Ramos (cell line): ENCODE measurements at regions not wholly inside any gene's neighbourhood (a gene's known extent, or its start where the extent isn't known, plus 50 kb on each side); places are given as distances from the start of the nearest gene placed in this dataset.
"Not testable (repeated sequence)": the region's sequence is repeated elsewhere in the genome, so short reads cannot be mapped to it uniquely, and the experiment has no call there.

Experiments
- in situ Hi-C: fragments of 300-500 bp; cut with MboI; formaldehyde crosslinking; loops from one replicate; pipeline ENCODE4 v1.14.3; 2022; ENCODE audit warnings: low sequenced_read_pairs; ENCODE audit not compliant: unreplicated experiment

DNA sequence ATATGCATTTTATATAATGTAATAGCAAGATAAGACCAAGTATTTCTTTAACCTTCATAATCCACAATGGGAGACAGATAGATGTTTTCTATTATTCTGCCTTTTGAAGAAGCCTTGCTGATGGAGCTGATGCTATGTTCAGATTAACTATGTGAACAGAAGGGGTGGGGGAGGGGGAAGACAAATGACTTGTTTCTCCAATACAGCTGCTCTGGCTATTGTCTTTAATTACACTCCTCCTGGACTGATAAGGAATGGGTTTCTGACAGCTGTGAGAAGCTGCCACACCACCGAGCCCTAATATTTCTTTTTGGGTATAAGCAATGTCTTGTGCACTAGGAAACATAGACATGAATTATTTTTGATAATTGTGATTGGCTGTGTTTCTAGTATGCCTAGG is 62.0 kb downstream of the CAVIN4 start:
- in situ Hi-C loops: no loop called here

DNA sequence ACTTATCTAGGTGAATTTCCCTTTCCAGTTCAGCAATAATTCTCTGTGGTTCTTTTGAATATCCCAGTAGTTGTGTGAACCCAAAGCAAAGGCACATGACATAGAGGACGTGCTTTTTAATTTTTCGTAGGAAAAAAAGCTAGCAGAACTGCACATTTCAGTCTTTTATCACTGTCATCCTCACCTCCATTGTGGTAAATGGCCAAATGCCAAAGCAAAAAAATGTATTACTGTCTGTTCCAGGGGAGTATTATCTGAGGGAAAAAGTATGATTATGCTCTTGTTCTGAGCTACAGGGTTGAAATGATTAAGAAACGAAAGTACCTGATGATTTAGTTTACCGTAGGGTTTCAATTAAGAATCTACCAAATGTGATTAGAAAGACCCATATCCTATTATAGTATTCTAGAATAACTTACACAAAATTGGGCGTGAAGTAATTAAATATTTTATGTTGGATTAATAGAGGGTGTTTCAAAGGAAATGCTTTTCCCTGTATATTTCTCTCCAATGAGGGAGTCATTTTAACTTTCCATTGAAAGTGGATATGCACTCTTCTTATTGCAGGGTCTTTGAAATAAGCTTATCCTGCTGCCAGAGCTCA is 62.7 kb downstream of the CAVIN4 start:
- in situ Hi-C loops: no loop called here

DNA sequence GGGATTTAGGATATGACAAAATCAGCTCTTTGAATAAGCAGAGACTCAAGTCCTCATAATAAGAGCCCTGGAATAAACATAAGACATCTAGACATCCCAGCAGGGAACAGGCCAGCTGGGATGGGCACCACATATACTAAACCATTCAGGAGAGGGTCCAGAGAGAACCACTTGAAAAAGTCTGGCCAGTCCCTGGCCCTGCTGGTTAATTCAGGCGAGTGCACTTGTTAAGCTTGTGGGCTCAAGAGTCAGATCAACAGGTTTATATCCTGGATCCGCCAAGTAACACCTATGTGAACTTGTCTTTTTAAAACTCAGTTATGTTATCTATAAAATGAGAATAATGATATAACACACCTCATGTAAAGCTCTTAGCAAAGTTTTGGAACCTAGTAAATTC is 63.3 kb downstream of the CAVIN4 start:
- in situ Hi-C loops: no loop called here

DNA sequence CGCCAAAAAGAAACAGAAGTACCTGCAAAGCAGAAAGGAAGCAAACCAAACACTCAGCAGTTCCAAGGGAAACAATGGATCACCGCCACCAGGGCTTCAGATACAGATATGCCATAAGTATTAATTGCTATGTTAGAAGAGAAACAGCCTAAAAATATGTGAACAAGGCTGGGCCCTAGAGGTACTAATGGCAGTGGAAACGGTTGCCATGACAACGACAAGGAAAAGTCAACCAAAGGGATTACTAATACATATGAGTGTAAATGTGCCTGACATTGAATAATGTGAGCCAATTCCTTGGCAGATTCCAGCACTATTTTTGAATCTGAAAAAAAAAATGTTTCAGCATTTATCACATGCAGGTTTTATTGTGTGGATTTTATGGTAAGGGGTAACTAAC is 75.0 kb downstream of the CAVIN4 start:
- in situ Hi-C loops: no loop called here

DNA sequence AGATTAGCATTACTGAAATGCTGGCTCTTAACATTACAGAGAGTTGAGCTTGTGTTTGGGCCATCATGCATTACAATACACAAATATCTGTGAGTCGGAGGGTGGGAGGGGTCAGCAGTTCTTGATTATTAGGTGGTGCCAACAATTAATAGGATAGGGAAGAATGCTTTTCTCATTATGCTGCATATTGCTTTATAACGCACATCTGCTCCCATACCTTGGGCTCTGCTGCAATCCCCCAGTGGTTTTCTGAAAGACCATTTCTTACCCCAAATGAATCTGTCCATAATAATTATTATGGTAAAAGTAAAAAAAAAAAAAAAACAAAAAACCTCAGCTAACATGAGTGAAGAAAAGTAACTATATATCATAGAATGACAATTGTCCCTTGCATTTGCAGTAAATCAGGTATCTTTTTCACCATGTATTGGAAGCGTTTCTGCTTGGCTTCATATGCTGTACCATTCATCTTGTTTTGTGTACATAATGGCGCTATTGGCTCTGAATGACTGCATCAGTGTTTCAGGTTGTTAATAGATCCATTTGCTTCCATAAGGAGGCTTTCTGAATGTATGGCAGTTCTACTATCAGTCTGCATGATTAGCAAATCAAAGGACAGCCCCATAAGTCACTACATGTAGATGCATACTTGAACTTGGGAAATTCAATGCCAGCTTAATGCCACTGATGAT is 75.9 kb downstream of the CAVIN4 start:
- in situ Hi-C loops: no loop called here

DNA sequence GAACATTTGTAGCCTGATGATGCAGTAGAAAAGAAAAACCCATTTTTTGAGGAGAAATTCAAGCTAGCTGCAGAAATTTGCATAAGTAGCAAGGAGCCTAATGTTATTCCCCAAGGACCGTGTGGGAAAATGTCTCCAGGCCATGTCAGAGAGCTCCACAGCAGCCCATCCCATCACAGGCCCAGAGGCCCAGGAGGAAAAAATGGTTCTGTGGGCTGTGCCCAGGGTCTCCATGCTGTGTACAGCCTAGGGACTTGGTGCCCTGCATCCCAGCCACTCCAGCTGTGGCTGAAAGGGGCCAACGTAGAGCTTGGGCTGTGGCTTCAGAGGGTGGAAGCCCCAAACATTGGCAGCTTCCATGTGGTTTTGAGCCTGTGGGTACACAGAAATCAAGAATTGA is 79.0 kb downstream of the CAVIN4 start:
- in situ Hi-C loops: not testable (repeated sequence)

DNA sequence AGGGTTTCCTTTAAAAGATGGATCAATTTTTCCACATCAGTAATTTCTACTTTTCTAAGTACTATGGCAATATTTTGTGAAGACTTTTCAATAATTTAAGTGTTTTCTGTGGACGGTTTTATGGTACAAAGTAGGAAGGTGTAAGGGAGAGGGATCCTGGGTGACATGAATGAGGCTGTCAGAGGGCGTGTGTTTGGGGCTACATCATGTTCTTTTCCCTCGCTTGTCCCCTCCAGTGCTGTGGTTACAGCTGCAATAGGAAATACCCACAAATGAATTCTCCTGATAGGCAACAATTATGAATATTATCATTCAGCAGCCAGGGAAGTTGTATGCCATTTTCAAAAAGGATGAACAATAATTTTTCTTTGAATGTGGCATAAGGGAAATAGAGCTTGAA is 83.8 kb downstream of the CAVIN4 start:
- in situ Hi-C loops: no loop called here

DNA sequence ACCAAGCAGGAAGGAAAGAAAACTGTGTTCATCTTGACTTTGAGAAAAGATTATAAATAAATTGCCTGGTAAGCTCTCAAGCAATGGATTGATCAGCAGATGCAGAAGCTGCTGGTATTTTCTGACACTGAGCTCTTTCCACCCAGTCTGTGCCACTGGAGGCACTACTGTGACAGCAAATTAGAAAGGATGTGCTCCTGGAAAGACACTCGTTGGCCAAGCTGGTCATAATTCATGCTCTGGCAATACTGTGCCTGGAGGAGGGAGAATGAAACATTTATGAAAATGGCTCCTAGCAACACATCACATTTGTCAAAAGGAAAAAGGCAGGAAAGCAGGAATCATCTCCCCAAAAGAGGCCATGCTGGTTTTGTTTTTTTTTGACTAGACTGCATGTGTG is 84.2 kb downstream of the CAVIN4 start:
- in situ Hi-C loops: no loop called here

DNA sequence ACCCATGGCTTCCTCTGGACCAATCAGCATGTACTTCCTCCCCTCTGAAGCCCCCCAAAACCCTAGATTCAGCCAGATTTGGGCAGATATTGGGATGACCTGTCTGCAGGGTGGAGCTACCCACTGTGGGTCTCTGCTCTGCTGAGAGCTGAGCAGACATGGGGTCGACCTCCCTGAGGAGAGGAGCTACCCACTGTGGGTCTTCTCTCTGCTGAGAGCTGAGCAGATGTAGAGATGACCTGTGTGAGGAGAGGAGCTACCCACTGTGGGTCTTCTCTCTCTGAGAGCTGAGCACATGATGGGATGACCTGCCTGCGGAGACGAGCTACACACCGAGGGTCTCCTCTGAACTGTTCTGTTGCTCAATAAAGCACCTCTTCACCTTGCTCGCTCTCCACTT is 89.6 kb downstream of the CAVIN4 start:
- in situ Hi-C loops: no loop called here

DNA sequence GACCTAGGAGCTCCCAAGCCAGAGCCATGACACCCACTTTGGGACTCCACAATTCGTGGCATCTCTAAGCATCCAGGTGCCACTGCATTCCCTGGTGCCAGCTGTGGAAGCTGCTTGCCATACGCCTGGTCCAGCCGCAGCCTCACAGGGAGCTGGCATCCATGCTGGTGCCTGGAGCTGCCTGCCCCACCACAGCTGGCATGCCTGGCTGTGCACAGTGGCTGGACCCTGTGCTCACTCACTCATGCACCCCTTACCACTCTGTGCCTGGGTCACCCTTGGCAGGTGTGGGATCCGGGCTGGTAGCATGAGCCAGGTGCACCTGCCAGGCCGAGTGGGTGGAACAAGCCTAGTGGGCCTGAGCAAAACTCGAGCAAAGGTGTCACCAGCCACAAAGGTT is 90.1 kb downstream of the CAVIN4 start:
- in situ Hi-C loops: no loop called here

DNA sequence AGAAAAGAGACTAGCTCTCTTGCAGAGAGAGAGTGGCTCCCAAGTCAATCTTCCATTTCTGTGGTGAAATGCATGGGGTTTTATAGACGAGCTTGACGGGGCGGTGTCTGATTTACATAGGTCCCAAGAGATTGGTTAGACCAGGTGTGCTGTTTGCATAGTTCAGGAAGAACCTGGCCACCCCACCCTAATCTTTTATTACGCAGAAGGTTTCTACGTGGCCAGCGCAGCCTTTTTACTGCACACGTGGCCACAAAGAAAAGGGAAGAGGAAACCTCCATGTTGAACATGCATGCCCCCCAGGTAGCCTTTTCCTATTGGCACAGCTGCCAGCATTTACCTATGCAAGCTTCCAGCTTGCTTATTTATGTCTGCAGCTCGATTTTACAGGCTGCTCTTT is 92.1 kb downstream of the CAVIN4 start:
- in situ Hi-C loops: no loop called here

DNA sequence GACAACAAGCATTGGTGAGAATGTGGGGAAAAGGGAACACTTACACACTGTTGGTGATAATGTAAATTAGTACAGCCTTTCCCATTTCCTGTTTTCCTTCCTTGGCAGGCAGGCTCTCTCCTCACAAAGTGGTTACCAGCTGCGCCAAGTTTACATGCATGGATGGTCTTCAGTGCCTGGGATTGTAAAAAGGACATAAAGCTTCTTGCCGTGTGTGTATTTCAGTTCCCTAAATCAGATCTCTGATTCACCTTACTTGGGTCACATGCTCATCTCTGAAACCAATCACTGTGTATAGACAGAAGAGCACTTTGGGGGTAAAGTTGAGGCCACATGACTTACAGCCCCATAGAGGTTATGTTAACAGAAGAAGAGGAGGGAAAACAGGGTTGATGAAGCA is 92.8 kb downstream of the CAVIN4 start:
- in situ Hi-C loops: no loop called here

DNA sequence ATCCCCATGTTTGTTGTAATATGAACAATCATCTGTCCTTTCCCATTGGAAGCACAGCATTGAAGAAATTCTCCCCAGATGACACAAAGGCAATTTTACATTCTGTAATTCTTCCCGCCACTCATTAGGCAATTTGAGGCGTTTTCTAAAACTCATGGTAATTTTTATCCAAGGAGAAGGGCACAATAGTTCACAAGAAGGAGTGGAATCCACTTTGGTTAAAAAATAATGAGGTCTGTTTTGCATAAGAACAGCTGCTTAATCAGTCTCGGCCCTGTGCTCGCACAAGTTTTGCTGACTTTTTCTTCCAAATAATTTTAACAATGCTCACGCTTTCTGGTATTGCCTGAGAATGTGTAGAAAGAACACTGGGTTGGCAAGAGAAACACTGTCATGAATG is 94.0 kb downstream of the CAVIN4 start:
- in situ Hi-C loops: no loop called here

DNA sequence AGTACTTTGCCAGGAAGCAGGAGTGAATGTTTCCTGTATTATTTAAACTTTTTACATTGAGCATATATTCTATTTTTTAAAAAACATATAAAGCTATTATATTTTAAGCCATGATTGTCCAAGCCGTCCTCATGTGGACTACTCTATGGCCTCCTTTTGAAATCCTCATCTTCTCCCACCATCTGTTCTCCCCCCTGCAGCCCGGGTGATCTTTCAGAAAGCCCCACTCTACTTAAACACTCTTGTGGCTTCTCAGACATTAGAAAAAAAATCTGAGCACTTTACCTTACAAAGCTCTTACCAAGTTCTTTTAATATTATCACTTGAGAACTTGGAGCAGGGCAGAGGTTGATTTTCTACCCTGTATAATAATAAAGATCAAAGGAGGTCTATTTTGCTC is 95.4 kb downstream of the CAVIN4 start:
- in situ Hi-C loops: no loop called here

DNA sequence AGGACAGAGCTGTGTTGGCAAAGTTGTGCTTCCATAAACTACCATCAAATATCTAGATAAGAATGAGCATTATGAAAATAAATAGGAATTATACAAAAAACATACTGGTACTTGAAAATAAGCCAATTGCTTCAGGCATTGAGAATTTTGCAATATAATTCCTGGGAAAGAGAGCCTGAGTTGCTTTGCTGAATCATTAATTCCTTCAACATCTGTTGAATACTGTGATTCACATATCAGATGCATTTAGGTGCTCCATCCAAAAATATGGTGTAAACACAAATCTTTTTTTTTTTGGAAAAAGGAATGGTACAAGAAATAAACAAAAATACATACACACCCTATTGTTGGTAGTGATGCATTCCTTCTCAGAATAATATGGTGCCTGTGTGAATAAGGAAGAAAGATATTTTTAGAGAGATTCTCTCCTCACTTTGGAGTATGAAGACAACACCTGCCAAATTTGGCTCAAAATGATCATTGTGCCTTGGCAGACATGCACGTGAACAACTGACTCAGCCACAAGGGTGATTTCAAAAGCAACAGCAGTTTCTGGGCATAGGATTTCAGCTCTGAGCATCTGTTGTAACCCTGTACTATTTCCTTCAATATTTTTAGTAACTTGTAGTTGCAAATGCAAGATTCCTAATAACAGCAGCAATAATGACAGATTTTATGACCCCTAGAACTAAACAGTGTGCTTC is 96.7 kb downstream of the CAVIN4 start:
- in situ Hi-C loops: no loop called here

DNA sequence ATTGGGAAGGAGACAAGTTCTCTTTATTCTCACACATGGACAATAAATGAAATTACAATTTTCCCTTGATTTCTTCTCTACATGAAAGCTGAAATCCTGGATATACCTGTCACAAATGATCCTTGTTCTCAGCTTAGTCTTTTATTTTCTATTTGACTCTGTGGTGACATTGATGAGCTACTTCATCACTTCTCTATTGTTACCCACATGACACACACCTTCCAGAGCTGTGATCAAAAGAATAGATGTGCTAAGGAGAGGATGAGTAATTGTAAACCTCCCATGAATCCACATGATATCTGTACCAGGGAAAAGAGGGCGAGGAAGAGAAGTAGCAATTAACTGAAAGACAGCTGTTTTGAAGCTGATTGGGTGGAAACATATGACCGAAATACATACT is 102.0 kb downstream of the CAVIN4 start:
- in situ Hi-C loops: no loop called here

DNA sequence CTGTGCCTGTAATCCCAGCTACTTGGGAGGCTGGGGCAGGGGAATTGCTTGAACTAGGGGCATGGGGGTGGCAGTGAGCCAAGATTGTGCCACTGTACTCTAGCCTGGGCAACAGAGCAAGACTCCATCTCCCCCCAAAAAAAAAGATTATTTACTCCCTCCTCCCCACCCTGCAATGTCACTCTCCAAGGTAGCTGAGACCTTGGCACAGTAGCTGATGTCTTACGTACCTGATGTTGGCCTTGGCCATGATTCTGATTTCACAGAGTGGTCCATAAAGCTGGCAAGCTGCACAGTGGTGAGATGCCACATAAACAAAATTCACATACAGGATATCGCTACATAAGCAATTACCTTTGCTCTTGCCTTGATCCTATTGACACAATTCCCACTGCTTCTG is 108.5 kb downstream of the CAVIN4 start:
- in situ Hi-C loops: no loop called here

DNA sequence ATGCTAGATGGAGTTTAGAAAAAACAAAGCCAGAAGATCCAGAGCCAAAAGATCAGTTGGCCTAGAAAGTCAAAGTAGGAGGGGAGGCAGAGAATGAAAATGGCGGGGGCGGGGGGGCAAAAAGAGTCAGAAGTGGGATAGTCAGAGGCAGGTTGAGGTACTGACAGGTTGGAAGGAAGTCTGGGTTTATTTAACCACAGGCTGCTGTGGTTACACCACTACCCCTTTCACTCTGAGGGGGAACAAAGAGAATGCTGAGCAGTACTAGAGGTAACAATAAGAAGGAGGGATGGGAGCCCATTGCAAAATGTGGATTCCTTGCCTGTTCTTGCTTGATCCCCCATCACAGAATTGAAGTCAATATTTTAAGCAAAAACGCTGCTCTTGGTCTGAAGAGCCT is 111.8 kb downstream of the CAVIN4 start:
- in situ Hi-C loops: no loop called here

DNA sequence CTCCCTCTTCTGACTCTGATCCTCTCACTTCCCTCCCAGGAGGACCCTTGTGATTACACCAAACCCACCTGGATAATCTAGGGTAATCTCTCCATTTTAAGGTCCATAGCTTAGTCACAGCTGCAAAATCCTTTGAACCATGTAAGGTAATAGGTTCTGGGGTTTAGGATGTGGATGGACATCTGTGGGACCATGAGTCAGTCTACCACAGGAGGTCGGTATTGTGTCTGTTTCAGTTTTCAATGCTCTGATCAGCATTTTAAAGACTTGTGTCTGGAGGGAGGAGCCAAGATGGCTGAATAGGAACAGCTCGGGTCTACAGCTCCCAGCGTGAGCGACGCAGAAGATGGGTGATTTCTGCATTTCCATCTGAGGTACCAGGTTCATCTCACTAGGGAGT is 112.6 kb downstream of the CAVIN4 start:
- in situ Hi-C loops: no loop called here

DNA sequence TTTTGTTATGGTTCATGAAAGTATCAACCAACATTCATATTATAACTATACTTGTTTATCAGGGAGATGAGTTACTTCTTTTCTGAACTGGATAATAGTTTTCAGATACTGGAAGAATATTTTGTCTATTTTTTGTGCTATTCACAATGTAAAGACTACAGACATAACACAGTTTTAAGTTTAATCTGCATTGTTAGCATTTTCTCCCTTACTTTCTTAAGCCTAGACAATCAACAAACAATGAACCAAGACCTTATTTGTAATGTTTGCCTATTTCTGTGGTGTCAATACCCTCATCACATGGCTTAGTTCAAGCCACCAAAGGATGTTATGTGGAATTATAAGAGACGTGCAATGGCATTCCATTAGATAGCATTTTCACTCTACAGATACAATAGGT is 119.5 kb downstream of the CAVIN4 start:
- in situ Hi-C loops: no loop called here

DNA sequence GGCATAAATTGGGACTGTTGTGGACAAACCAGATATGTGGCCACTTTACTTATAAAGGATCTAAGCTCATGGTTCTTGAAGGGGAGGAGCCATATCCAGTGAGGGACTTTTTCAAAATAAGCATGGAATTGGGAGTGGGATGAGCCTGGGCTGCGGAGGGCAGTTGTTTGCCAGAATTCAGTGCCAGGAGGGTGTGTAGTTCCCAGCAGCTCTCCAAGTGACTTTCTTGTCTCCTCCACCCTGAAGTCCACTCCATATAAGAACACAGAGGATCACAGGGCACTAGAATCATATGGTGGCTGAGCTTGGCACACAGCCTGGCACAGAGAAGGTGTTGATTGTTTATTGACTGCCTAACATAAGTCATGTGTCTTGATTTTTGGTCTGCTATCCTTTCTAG is 121.1 kb downstream of the CAVIN4 start:
- in situ Hi-C loops: no loop called here

DNA sequence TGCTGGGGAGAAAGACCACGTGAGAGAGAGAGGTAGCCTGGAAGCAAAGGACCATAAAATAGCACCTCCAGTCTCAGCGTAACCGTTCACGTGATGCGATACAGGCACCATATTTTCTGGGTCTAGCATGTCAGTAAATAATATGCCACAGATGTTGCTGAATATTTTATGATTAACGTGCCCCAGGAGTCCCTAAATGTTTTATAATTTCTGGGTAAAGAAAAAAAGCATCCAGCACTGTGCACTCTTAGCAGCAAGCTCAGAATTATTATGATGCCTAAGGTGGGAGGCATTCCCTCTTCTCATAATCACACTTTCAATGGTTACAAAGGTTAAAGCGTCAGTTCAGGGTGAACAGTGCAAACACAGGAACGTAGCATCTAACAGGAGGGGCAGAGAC is 121.8 kb downstream of the CAVIN4 start:
- in situ Hi-C loops: no loop called here
